DND-41 (cell line): ENCODE measurements at regions not wholly inside any gene's neighbourhood (a gene's known extent, or its start where the extent isn't known, plus 50 kb on each side); places are given as distances from the start of the nearest gene placed in this dataset.
"Not testable (repeated sequence)": the region's sequence is repeated elsewhere in the genome, so short reads cannot be mapped to it uniquely, and the experiment has no call there.

Experiments used
- ATAC-seq: fragments of 200-7000 bp; cut with Tn5 transposase; 3 replicates; pipeline ENCODE4 v1.9.1; 2021; ENCODE audit warnings: low read depth; ENCODE audit not compliant: insufficient read depth
- DNase-seq: peaks from one replicate; pipeline ENCODE4 v3.0.0-alpha.2; 2020
- H2AFZ ChIP-seq: 2 replicates; pipeline ENCODE4 v1.6.0; 2012; ENCODE audit warnings: low read depth, low read length
- H3K27ac ChIP-seq: 2 replicates; pipeline ENCODE4 v1.5.1; 2012; ENCODE audit warnings: low read length, inconsistent platforms
- H3K27me3 ChIP-seq: fragments of 200-600 bp; sonication (generic); 2 replicates; pipeline ENCODE4 v1.6.0; 2012; ENCODE audit warnings: low read length, mild to moderate bottlenecking, inconsistent platforms; ENCODE audit not compliant: insufficient read depth, poor library complexity
- H3K36me3 ChIP-seq: 2 replicates; pipeline ENCODE4 v1.5.1; 2012; ENCODE audit warnings: low read length, inconsistent platforms; ENCODE audit not compliant: insufficient read depth
- H3K4me1 ChIP-seq: 2 replicates; pipeline ENCODE4 v1.5.1; 2012; ENCODE audit warnings: mild to moderate bottlenecking, low read length; ENCODE audit not compliant: insufficient read depth
- H3K4me2 ChIP-seq: 2 replicates; pipeline ENCODE4 v1.6.0; 2012; ENCODE audit warnings: mild to moderate bottlenecking, moderate library complexity, low read length, inconsistent platforms; ENCODE audit not compliant: insufficient read depth
- H3K4me3 ChIP-seq, 2 experiments: fragments of 200-600 bp in 1 of 2; shearing (Covaris generic) in 1 of 2; 2 replicates each; pipeline ENCODE4 v1.5.1; 2012 to 2016; ENCODE audit warnings: inconsistent platforms in 2 of 2, low read length in 2 of 2, mild to moderate bottlenecking in 2 of 2, low read depth in 1 of 2, moderate library complexity in 1 of 2
- H3K79me2 ChIP-seq: 2 replicates; pipeline ENCODE4 v1.6.0; 2012; ENCODE audit warnings: low read length, inconsistent platforms; ENCODE audit not compliant: insufficient read depth
- H3K9ac ChIP-seq: 2 replicates; pipeline ENCODE4 v1.6.0; 2012; ENCODE audit warnings: low read depth, mild to moderate bottlenecking, inconsistent platforms, low read length, moderate library complexity
- H3K9me3 ChIP-seq: 2 replicates; pipeline ENCODE4 v1.5.1; 2012; ENCODE audit warnings: low read length, moderate library complexity, mild to moderate bottlenecking, inconsistent platforms; ENCODE audit not compliant: insufficient read depth, severe bottlenecking
- H4K20me1 ChIP-seq: 2 replicates; pipeline ENCODE4 v1.6.0; 2012; ENCODE audit warnings: low read length; ENCODE audit not compliant: insufficient read depth
- CTCF ChIP-seq: IDR thresholded peaks from 2 replicates; pipeline ENCODE4 v1.5.1; 2012; ENCODE audit warnings: borderline replicate concordance, low read length, moderate library complexity, mild to moderate bottlenecking; ENCODE audit not compliant: poor library complexity, severe bottlenecking; ENCODE audit errors: extremely low read depth
- EZH2 ChIP-seq: IDR thresholded peaks from 3 replicates; pipeline ENCODE4 v1.6.1; 2012; ENCODE audit warnings: borderline replicate concordance, low read depth, mild to moderate bottlenecking, moderate library complexity, low read length, inconsistent platforms; ENCODE audit not compliant: severe bottlenecking

GRCh38 chr1:177411381-177411780, 240.6 kb downstream of the BRINP2 start:
- H3K4me3 ChIP-seq, result no peak overlapping the region
- H3K79me2 ChIP-seq, result no peaks in the 10 kb centered on the region
- no peaks in the 10 kb centered on the region for H3K27me3 ChIP-seq
- H3K36me3 ChIP-seq, result no peaks in the 10 kb centered on the region
- no peak overlapping the region for H3K9ac ChIP-seq
- no peaks in the 10 kb centered on the region for H3K9me3 ChIP-seq
- no peaks in the 10 kb centered on the region for H3K4me1 ChIP-seq
- no peak overlapping the region for H2AFZ ChIP-seq
- DNase-seq, result no peak
- ATAC-seq, result no peak
- no peak overlapping the region for H3K4me2 ChIP-seq
- TF ChIP-seq CTCF (no peak), EZH2 (no peak)
- H4K20me1 ChIP-seq, result no peaks in the 10 kb centered on the region
- no peak overlapping the region for H3K27ac ChIP-seq

GRCh38 chr1:177410179-177410766, 239.5 kb downstream of the BRINP2 start:
- Histone ChIP-seq H3K27me3 (no peaks in the 10 kb centered on the region), H3K4me2 (no peak overlapping the region), H3K4me3 (no peak overlapping the region), H3K27ac (no peak overlapping the region), H3K9me3 (no peaks in the 10 kb centered on the region), H2AFZ (no peak overlapping the region), H3K4me1 (no peaks in the 10 kb centered on the region), H3K9ac (no peak overlapping the region), H3K36me3 (no peaks in the 10 kb centered on the region), H4K20me1 (no peaks in the 10 kb centered on the region), H3K79me2 (no peaks in the 10 kb centered on the region)
- no peak for TF ChIP-seq EZH2
- no peak for TF ChIP-seq CTCF
- DNase-seq, result no peak
- ATAC-seq, result no peak

GRCh38 chr1:177406323-177406722, 235.6 kb downstream of the BRINP2 start:
- ATAC-seq, H3K4me2 ChIP-seq, H3K36me3 ChIP-seq, H3K4me1 ChIP-seq, DNase-seq, H3K27ac ChIP-seq, H3K9ac ChIP-seq, H3K27me3 ChIP-seq, H4K20me1 ChIP-seq, H3K79me2 ChIP-seq, H3K4me3 ChIP-seq, H2AFZ ChIP-seq, H3K9me3 ChIP-seq: not testable (repeated sequence)

GRCh38 chr1:177392336-177392735, 221.6 kb downstream of the BRINP2 start:
- DNase-seq (no peak), ATAC-seq (no peak)
- no peak overlapping the region for H3K9ac ChIP-seq
- no peak overlapping the region for H3K27ac ChIP-seq
- H2AFZ ChIP-seq, result no peak overlapping the region
- TF ChIP-seq CTCF, result no peak
- no peak for TF ChIP-seq EZH2
- H3K9me3 ChIP-seq, result no peaks in the 10 kb centered on the region
- no peak overlapping the region for H3K4me3 ChIP-seq
- no peaks in the 10 kb centered on the region for H3K4me1 ChIP-seq
- no peaks in the 10 kb centered on the region for H3K79me2 ChIP-seq
- H3K36me3 ChIP-seq, result no peaks in the 10 kb centered on the region
- no peaks in the 10 kb centered on the region for H4K20me1 ChIP-seq
- H3K4me2 ChIP-seq, result no peak overlapping the region
- H3K27me3 ChIP-seq, result no peaks in the 10 kb centered on the region
